Adrenal gland (tissue), 5 donors: ENCODE measurements at regions not wholly inside any gene's neighbourhood (a gene's known extent, or its start where the extent isn't known, plus 50 kb on each side); places are given as distances from the start of the nearest gene placed in this dataset.

Experiments
- CTCF ChIP-seq, 6 experiments: fragments of 450-650 bp in 4 of 6; fragments of 200-600 bp in 2 of 6; sonication (generic) in 1 of 6; IDR thresholded peaks; 1 replicate in 5 of 6; 2 replicates in 1 of 6; pipeline versions ENCODE4 v1.5.1 to v1.8.0; 2016 to 2021; ENCODE audit warnings: antibody characterized with exemption in 6 of 6, mild to moderate bottlenecking in 2 of 6, moderate library complexity in 1 of 6
- POLR2A ChIP-seq, 2 donors: fragments of 450-650 bp; IDR thresholded peaks; one replicate each; pipeline ENCODE4 v1.6.1; 2017; ENCODE audit warnings: antibody characterized with exemption in 2 of 2, mild to moderate bottlenecking in 2 of 2, moderate library complexity in 1 of 2
- donor health status: DM: no; HTN: no; CAD: no.

GRCh38 chr14:98916036-98916435 lies 356.0 kb downstream of the BCL11B start:
- TF ChIP-seq CTCF (IDR thresholded peaks at IDR 0.05) (no peak), POLR2A (IDR thresholded peaks at IDR 0.05) (no peak)
